ENCODE measurements at regions not wholly inside any gene's neighbourhood (a gene's known extent, or its start where the extent isn't known, plus 50 kb on each side); places are given as distances from the start of the nearest gene placed in this dataset.
A peak's percentile ranks its signal among the peaks of the same experiment; 100 is the strongest.

GRCh38 chr17:77286641-77287431 is 146.1 kb downstream of the SEC14L1 start (continued):
- TF ChIP-seq MYNN (CRISPR knock-in tag; IDR thresholded peaks at IDR 0.05; ENCODE audit: low read depth) (no peak), TARDBP (CRISPR knock-in tag; IDR thresholded peaks at IDR 0.05) (peak; percentile 100), ZXDC (CRISPR knock-in tag; IDR thresholded peaks at IDR 0.05) (peak; percentile 7; the same call in 1 of the 2 replicates), ZMYM3 (CRISPR knock-in tag; IDR thresholded peaks at IDR 0.05) (peak; percentile 93), KLF9 (CRISPR knock-in tag; IDR thresholded peaks at IDR 0.05; ENCODE audit: low read depth) (peak; percentile 94), ZNF740 (CRISPR knock-in tag; IDR thresholded peaks at IDR 0.05) (peak; percentile 87; the same call in 1 of the 2 replicates), CREM (IDR thresholded peaks at IDR 0.05) (peak; percentile 95), CREM (CRISPR knock-in tag; IDR thresholded peaks at IDR 0.05) (no peak), GFI1 (CRISPR knock-in tag; IDR thresholded peaks at IDR 0.05; ENCODE audit: borderline replicate concordance) (peak; percentile 95), ZNF232 (CRISPR knock-in tag; IDR thresholded peaks at IDR 0.05; ENCODE audit: borderline replicate concordance) (peak; percentile 63; the same call in 1 of the 2 replicates), ZGPAT (CRISPR knock-in tag; IDR thresholded peaks at IDR 0.05) (peak; percentile 100), SOX13 (IDR thresholded peaks at IDR 0.05) (peak; percentile 89; the same call in 1 of the 2 replicates), SOX13 (CRISPR knock-in tag; conservative IDR thresholded peaks at IDR 0.05 in 1 of 2, IDR thresholded peaks at IDR 0.05 in 1 of 2) (peak in 1 of 2 experiments; percentile 96; a peak in 2 of 4 replicates), SMAD1 (CRISPR knock-in tag; IDR thresholded peaks at IDR 0.05; ENCODE audit: borderline replicate concordance, low read depth) (peak; percentile 76; the same call in 1 of the 2 replicates), NFRKB (IDR thresholded peaks at IDR 0.05) (no peak), PAXIP1 (CRISPR knock-in tag; conservative IDR thresholded peaks at IDR 0.05) (peak; percentile 100), ZNF292 (CRISPR knock-in tag; IDR thresholded peaks at IDR 0.05; ENCODE audit: borderline replicate concordance, low read depth) (peak; percentile 97; the same call in 1 of the 2 replicates)

Data from HepG2 (cell line).